Osteocyte (in vitro differentiated cells): ENCODE measurements at regions not wholly inside any gene's neighbourhood (a gene's known extent, or its start where the extent isn't known, plus 50 kb on each side); places are given as distances from the start of the nearest gene placed in this dataset.

Source experiments
- DNase-seq: peaks from one replicate; pipeline ENCODE4 v3.0.0; 2021; ENCODE audit warnings: mixed read lengths; ENCODE audit not compliant: unreplicated experiment; ENCODE audit errors: extremely low spot score
- H3K27ac Mint-ChIP-seq: one replicate; pipeline ENCODE4 v1.8.0; 2021; ENCODE audit warnings: mild to moderate bottlenecking, mixed read lengths; ENCODE audit not compliant: unreplicated experiment
- H3K27me3 Mint-ChIP-seq: one replicate; pipeline ENCODE4 v1.8.0; 2021; ENCODE audit warnings: mixed read lengths; ENCODE audit not compliant: unreplicated experiment
- H3K36me3 Mint-ChIP-seq: one replicate; pipeline ENCODE4 v1.8.0; 2021; ENCODE audit warnings: mixed read lengths; ENCODE audit not compliant: unreplicated experiment
- H3K4me1 Mint-ChIP-seq: one replicate; pipeline ENCODE4 v1.8.0; 2021; ENCODE audit warnings: mixed read lengths; ENCODE audit not compliant: unreplicated experiment
- H3K4me3 Mint-ChIP-seq: one replicate; pipeline ENCODE4 v1.8.0; 2021; ENCODE audit warnings: mild to moderate bottlenecking, moderate library complexity, mixed read lengths; ENCODE audit not compliant: unreplicated experiment
- H3K9me3 Mint-ChIP-seq: one replicate; pipeline ENCODE4 v1.8.0; 2021; ENCODE audit warnings: mixed read lengths; ENCODE audit not compliant: unreplicated experiment
- TF ChIP-seq, protein P1 (sequence below): fragments of 200-600 bp; sonication (generic); IDR thresholded peaks from 2 replicates; pipeline ENCODE4 v1.5.0; 2021; ENCODE audit warnings: antibody characterized with exemption, mild to moderate bottlenecking, moderate library complexity

DNA sequence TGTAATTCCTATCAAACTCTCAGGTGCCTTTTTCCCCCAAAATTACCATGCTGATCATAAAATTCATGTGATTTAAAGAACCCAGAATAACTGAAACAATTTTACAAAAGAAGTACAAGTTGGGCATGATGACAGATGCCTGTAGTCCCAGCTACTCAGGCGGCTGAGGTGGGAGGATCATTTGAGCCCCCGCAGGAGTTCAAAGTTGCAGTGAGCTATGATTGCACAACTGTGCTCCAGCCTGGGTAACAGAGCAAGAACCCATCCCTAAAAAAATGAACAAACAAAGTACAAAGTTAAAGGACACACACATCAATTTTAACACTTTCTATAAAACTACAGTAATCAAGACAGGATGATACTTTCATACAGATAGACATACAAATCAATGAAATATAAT, 97.9 kb upstream of the LPAR1 start:
- DNase-seq: no peak
- H3K27me3 Mint-ChIP-seq: no peaks in the 10 kb centered on the region
- H3K4me3 Mint-ChIP-seq: no peak overlapping the region
- H3K4me1 Mint-ChIP-seq: no peaks in the 10 kb centered on the region
- peaks cover 4% of the 10 kb centered on the region for H3K36me3 Mint-ChIP-seq
- H3K9me3 Mint-ChIP-seq: peaks cover 7% of the 10 kb centered on the region
- TF ChIP-seq, protein P1, sequence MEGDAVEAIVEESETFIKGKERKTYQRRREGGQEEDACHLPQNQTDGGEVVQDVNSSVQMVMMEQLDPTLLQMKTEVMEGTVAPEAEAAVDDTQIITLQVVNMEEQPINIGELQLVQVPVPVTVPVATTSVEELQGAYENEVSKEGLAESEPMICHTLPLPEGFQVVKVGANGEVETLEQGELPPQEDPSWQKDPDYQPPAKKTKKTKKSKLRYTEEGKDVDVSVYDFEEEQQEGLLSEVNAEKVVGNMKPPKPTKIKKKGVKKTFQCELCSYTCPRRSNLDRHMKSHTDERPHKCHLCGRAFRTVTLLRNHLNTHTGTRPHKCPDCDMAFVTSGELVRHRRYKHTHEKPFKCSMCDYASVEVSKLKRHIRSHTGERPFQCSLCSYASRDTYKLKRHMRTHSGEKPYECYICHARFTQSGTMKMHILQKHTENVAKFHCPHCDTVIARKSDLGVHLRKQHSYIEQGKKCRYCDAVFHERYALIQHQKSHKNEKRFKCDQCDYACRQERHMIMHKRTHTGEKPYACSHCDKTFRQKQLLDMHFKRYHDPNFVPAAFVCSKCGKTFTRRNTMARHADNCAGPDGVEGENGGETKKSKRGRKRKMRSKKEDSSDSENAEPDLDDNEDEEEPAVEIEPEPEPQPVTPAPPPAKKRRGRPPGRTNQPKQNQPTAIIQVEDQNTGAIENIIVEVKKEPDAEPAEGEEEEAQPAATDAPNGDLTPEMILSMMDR: no peak
- no peak overlapping the region for H3K27ac Mint-ChIP-seq

DNA sequence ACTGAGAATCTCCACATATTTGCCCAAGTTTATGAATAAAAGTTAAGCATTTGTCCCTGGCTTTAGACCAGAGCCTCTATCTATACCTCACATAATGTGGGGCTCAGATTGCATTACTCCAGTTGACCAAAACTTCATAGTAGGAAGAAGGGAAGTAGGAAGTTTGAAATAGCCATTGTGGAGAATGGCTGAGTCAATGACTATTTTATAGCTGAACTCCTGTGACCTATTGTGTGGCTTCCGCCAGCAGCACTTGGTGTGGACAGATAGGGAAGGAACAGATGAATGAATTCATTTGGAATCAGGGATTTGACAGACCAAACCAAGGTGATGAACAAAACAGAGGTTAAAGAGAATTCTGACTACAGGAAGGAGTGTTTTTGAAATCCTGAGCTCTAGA, 92.9 kb upstream of the LPAR1 start:
- H3K4me3 Mint-ChIP-seq: no peak overlapping the region
- no peaks in the 10 kb centered on the region for H3K27me3 Mint-ChIP-seq
- H3K4me1 Mint-ChIP-seq: no peaks in the 10 kb centered on the region
- TF ChIP-seq, protein P1: no peak
- peaks cover 7% of the 10 kb centered on the region for H3K9me3 Mint-ChIP-seq
- no peak for DNase-seq
- peaks cover 6% of the 10 kb centered on the region for H3K36me3 Mint-ChIP-seq
- no peak overlapping the region for H3K27ac Mint-ChIP-seq

DNA sequence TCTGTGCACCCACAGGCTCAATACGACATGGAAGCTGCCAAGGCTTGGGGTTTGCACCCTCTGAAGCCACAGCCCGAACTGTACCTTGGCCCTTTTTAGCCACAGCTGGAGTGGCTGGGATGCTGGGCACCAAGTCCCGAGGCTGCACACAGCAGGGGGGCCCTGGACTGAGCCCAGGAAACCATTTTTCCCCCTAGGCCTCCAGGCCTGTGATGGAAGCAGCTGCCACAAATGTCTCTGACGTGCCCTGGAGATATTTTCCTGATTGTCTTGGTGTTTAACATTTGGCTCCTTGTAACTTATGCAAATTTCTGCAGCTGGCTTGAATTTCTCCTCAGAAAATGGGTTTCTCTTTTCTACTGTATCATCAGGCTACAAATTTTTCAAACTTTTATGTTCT, 82.3 kb upstream of the LPAR1 start:
- H3K27me3 Mint-ChIP-seq: no peaks in the 10 kb centered on the region
- H3K27ac Mint-ChIP-seq: peak overlapping the region; percentile 31
- no peak for DNase-seq
- peaks cover 26% of the 10 kb centered on the region for H3K4me1 Mint-ChIP-seq
- H3K36me3 Mint-ChIP-seq: no peaks in the 10 kb centered on the region
- H3K4me3 Mint-ChIP-seq: no peak overlapping the region
- TF ChIP-seq, protein P1: no peak
- no peaks in the 10 kb centered on the region for H3K9me3 Mint-ChIP-seq

DNA sequence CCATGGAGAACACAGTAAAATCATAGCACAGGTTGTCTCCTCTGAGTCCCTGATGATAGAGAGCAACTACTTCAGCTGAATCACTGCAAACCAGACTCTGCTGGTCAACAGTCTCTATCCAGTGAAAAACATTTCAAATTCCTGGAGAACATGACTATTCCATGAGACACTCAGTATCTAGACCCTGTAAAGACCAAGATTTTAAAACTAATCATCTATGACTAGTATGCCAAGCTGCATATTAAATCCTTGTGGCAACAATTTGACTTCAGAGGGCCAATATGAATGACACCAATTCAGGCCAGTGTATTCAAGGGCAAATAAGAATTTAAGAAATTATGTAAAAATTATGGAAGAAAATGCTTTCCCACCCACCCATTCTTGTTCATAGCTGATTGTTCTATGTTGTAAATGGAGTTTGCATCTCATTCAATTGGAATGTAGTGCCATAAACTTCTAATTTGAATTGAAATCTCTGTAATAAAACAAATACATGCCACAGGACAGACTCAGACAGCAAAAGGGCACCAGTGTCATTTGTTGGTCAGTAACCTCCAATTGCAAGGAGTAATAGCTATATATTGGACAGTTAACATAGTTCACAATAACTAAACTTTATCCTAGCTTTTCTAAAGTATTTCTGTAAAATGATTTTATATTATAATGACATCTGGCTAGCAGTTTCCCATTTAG, 80.1 kb upstream of the LPAR1 start:
- DNase-seq: no peak
- H3K27me3 Mint-ChIP-seq: no peaks in the 10 kb centered on the region
- H3K27ac Mint-ChIP-seq: no peak overlapping the region

DNA sequence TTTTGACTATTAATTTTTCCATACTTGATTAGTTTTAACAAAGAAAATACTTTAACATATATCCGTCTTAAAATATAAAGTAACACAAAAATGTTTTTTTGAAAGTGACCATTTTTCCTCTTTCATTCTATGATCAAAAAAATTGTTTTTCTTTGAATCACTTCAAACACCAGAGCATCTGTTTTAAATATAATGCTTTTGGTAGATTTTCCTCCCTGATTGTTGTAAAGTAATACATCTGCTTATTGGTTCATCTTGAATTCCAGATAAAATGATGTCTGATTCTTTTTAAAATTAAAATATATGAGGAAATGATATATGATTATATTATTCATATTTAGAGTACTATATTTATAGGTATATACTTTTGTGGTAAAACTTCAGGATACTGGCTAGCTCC, 76.2 kb upstream of the LPAR1 start:
- TF ChIP-seq, protein P1: no peak
- Mint-ChIP-seq H3K27me3 (no peaks in the 10 kb centered on the region), H3K9me3 (no peaks in the 10 kb centered on the region), H3K4me3 (no peak overlapping the region), H3K36me3 (no peaks in the 10 kb centered on the region), H3K4me1 (peaks cover 18% of the 10 kb centered on the region), H3K27ac (no peak overlapping the region)
- no peak for DNase-seq

More for the DNA sequence above, 80.1 kb upstream of the LPAR1 start:
- H3K4me1 Mint-ChIP-seq: peaks cover 29% of the 10 kb centered on the region
- no peak overlapping the region for H3K4me3 Mint-ChIP-seq
- TF ChIP-seq, protein P1: no peak
- H3K36me3 Mint-ChIP-seq: no peaks in the 10 kb centered on the region
- no peaks in the 10 kb centered on the region for H3K9me3 Mint-ChIP-seq
